ENCODE measurements at regions not wholly inside any gene's neighbourhood (a gene's known extent, or its start where the extent isn't known, plus 50 kb on each side); places are given as distances from the start of the nearest gene placed in this dataset.

DNA sequence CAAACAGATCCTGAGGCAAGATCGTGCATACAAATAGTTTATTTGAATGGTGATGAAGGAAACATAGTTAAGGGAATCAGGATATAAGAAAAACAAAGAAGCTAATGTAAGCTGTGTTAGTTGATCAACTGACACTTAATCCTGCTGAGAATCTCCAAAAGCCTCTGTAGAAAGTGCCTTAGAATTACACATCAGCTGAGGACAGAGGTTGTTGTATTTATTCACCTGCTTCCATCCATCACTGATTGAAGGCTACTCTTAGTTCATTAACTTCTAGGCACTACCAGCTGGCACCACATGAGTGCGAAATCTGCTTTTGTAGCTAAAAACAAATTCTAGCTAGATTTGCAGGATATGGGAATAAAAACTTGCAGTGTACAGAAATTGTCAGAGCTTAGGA lies 1082.0 kb upstream of the CNTN5 start:
- Histone ChIP-seq H3K36me3 (ENCODE audit: control insufficient read depth, insufficient read depth, low read length) (no peaks in the 10 kb centered on the region), H3K27me3 (ENCODE audit: control insufficient read depth, insufficient read depth, low read length) (no peaks in the 10 kb centered on the region), H3K4me3 (ENCODE audit: low read depth, low read length) (no peak overlapping the region)
- no peak for DNase-seq (ENCODE audit: low read depth)
- TF ChIP-seq, protein P1, sequence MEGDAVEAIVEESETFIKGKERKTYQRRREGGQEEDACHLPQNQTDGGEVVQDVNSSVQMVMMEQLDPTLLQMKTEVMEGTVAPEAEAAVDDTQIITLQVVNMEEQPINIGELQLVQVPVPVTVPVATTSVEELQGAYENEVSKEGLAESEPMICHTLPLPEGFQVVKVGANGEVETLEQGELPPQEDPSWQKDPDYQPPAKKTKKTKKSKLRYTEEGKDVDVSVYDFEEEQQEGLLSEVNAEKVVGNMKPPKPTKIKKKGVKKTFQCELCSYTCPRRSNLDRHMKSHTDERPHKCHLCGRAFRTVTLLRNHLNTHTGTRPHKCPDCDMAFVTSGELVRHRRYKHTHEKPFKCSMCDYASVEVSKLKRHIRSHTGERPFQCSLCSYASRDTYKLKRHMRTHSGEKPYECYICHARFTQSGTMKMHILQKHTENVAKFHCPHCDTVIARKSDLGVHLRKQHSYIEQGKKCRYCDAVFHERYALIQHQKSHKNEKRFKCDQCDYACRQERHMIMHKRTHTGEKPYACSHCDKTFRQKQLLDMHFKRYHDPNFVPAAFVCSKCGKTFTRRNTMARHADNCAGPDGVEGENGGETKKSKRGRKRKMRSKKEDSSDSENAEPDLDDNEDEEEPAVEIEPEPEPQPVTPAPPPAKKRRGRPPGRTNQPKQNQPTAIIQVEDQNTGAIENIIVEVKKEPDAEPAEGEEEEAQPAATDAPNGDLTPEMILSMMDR (IDR thresholded peaks at IDR 0.05; ENCODE audit: insufficient read depth, low read length, poor library complexity, severe bottlenecking): no peak

DNA sequence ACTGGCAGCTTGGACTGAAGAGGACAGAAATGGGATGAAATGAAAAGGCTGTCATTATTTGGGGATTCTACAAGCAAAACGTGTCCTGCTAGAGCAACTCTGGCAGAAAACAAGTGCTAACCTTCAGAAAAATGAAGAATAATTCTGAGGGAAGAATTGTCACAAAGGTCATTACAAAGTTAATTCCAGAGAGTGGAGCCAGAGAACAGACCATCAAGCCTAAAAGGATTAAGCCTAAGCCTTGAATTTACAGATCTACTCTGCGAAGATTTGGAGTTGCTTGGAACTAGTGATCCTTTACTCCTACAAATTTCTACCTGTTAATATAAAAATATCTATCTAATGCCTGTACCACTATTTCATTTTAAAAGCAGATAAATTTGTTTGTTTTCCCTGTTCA lies 1077.3 kb upstream of the CNTN5 start:
- H3K36me3 ChIP-seq (ENCODE audit: control insufficient read depth, insufficient read depth, low read length): no peaks in the 10 kb centered on the region
- no peak for DNase-seq (ENCODE audit: low read depth)
- H3K4me3 ChIP-seq (ENCODE audit: low read depth, low read length): no peak overlapping the region
- no peaks in the 10 kb centered on the region for H3K27me3 ChIP-seq (ENCODE audit: control insufficient read depth, insufficient read depth, low read length)
- TF ChIP-seq, protein P1 (IDR thresholded peaks at IDR 0.05; ENCODE audit: insufficient read depth, low read length, poor library complexity, severe bottlenecking): no peak

DNA sequence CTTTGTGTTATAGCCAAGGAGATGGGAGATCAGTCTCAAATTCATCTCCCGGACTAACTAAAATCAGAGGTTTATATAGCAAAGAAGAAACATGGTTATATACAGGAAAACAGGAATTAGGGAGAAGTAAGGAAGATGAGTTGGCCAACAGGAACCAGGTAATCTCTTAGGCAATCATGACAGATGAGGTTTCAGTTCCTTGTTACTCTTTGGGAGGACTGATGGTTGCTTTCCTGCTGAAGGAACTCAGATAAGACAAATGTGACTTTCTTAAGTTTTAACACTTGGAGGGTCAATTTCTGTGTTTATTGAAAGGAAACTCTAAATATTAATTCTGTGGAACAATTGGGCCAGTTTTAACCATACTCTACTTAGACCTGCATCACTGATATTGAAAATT lies 1072.0 kb upstream of the CNTN5 start:
- no peaks in the 10 kb centered on the region for H3K27me3 ChIP-seq (ENCODE audit: control insufficient read depth, insufficient read depth, low read length)
- H3K4me3 ChIP-seq (ENCODE audit: low read depth, low read length): no peak overlapping the region
- no peaks in the 10 kb centered on the region for H3K36me3 ChIP-seq (ENCODE audit: control insufficient read depth, insufficient read depth, low read length)
- TF ChIP-seq, protein P1 (IDR thresholded peaks at IDR 0.05; ENCODE audit: insufficient read depth, low read length, poor library complexity, severe bottlenecking): no peak
- DNase-seq (ENCODE audit: low read depth): no peak

DNA sequence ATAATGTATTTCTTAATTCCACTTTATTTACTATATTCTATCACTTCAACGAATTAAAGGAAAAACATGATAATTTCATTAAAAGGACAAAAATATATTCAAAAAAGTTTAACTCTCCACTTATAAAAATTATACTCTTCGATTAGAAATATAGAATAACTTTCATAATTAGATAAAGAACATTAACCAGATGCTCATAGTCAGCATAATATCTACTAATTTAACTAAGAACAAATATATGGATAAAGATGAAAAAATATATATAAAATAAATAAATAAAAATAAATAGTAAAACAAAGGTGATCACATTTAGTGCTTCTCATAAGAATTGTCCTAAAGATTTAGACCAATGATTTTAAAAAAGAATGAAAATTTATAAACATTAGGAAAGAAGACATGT lies 1065.2 kb upstream of the CNTN5 start:
- TF ChIP-seq, protein P1 (IDR thresholded peaks at IDR 0.05; ENCODE audit: insufficient read depth, low read length, poor library complexity, severe bottlenecking): no peak
- H3K27me3 ChIP-seq (ENCODE audit: control insufficient read depth, insufficient read depth, low read length): no peaks in the 10 kb centered on the region
- DNase-seq (ENCODE audit: low read depth): no peak
- no peak overlapping the region for H3K4me3 ChIP-seq (ENCODE audit: low read depth, low read length)
- H3K36me3 ChIP-seq (ENCODE audit: control insufficient read depth, insufficient read depth, low read length): no peaks in the 10 kb centered on the region

DNA sequence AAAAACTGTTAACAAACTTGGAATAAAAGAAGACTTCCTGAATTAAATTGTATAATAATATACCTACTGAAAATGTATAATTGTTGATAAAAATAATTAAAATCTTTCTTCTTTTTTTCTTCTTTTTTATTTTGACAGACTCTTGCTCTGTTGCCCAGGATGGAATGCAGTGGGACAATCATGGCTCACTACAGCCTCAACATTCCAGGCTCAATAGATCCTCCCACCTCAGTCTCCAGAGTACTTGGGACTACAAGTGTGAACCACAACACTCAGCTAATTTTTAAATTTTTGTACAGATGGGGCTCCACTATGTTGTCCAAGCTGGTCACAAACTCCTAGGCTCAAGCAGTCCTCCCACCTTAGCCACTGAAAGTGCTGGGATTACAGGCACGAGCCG lies 1063.8 kb upstream of the CNTN5 start:
- H3K36me3 ChIP-seq (ENCODE audit: control insufficient read depth, insufficient read depth, low read length): no peaks in the 10 kb centered on the region
- no peak overlapping the region for H3K4me3 ChIP-seq (ENCODE audit: low read depth, low read length)
- H3K27me3 ChIP-seq (ENCODE audit: control insufficient read depth, insufficient read depth, low read length): no peaks in the 10 kb centered on the region
- no peak for DNase-seq (ENCODE audit: low read depth)
- TF ChIP-seq, protein P1 (IDR thresholded peaks at IDR 0.05; ENCODE audit: insufficient read depth, low read length, poor library complexity, severe bottlenecking): no peak

DNA sequence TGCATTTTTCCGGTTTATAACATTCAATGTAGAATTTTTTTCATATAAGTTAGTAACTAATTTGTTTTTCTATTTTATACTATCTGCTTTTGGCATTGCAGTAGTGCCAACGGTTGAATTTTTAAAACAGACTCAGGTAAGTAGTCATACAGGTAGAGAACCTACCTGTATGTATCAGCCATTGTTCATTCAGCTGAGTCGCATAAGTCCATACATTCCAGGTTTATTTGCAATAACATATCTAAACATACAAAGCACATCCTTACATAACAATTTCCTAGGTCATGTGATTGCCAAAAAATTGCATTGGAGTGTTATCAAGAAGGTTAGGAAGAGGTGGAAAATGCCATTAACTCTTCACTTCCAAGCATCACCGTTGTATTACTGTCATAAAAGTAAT lies 1059.3 kb upstream of the CNTN5 start:
- TF ChIP-seq, protein P1 (IDR thresholded peaks at IDR 0.05; ENCODE audit: insufficient read depth, low read length, poor library complexity, severe bottlenecking): no peak
- DNase-seq (ENCODE audit: low read depth): no peak
- Histone ChIP-seq H3K4me3 (ENCODE audit: low read depth, low read length) (no peak overlapping the region), H3K27me3 (ENCODE audit: control insufficient read depth, insufficient read depth, low read length) (no peaks in the 10 kb centered on the region), H3K36me3 (ENCODE audit: control insufficient read depth, insufficient read depth, low read length) (no peaks in the 10 kb centered on the region)
